Endothelial cell of umbilical vein (primary cell): ENCODE measurements at regions not wholly inside any gene's neighbourhood (a gene's known extent, or its start where the extent isn't known, plus 50 kb on each side); places are given as distances from the start of the nearest gene placed in this dataset.

Source experiments
- BruUV-seq: library from RNA; stranded (reverse); fragments of 400-500 nt; replicated peaks from 2 replicates; lab custom pipeline; 2021; lab: Mats Ljungman, UMichigan
- CTCF ChIA-PET: fragments of 300-600, 350-600 bp; sonication (Branson Sonifier 250); formaldehyde crosslinking; loops from one replicate; lab custom pipeline; 2021; ENCODE audit warnings: antibody characterized with exemption, inconsistent platforms; lab: Charles Lee
- POLR2A ChIA-PET: fragments of 300-600, 350-600 bp; sonication (Branson Sonifier 250); formaldehyde crosslinking; loops from one replicate; lab custom pipeline; 2021; ENCODE audit warnings: antibody characterized with exemption, inconsistent platforms; lab: Charles Lee
- DNase-seq: peaks from one replicate; pipeline ENCODE4 v3.0.0-alpha.2; 2011; ENCODE audit warnings: low read depth, low spot score
- FAIRE-seq: peaks from 2 replicates; lab custom pipeline; 2011; peaks lifted over from hg19 to GRCh38; lab: Jason Lieb, UNC
- H2AFZ ChIP-seq: 2 replicates; pipeline ENCODE4 v1.6.0; 2012; ENCODE audit warnings: low read depth, low read length, control low read depth, inconsistent platforms
- H3K27ac ChIP-seq: 2 replicates; pipeline ENCODE4 v1.5.1; 2011; ENCODE audit warnings: low read depth, mild to moderate bottlenecking, control low read depth, low read length, moderate library complexity; ENCODE audit not compliant: insufficient read depth
- H3K27me3 ChIP-seq, 2 experiments: 2 replicates each; pipeline versions ENCODE4 v1.6.0 to v1.6.1; 2011; ENCODE audit warnings: low read length in 2 of 2, mixed read lengths in 1 of 2; ENCODE audit not compliant: control insufficient read depth in 2 of 2, insufficient read depth in 2 of 2
- H3K36me3 ChIP-seq, 2 experiments: 2 replicates in 1 of 2; 3 replicates in 1 of 2; pipeline ENCODE4 v1.5.1; 2011; ENCODE audit warnings: low read length in 2 of 2, mild to moderate bottlenecking in 1 of 2, moderate library complexity in 1 of 2; ENCODE audit not compliant: control insufficient read depth in 2 of 2, insufficient read depth in 2 of 2; ENCODE audit errors: extremely low read depth in 1 of 2
- H3K4me1 ChIP-seq: 3 replicates; pipeline ENCODE4 v1.5.1; 2011; ENCODE audit warnings: mild to moderate bottlenecking, low read length; ENCODE audit not compliant: control insufficient read depth, insufficient read depth; ENCODE audit errors: extremely low read depth
- H3K4me2 ChIP-seq: 2 replicates; pipeline ENCODE4 v1.6.1; 2011; ENCODE audit warnings: low read length, control low read depth, mixed read lengths; ENCODE audit not compliant: insufficient read depth
- H3K4me3 ChIP-seq, 3 experiments: fragments of 200-600 bp in 1 of 3; sonication (generic), shearing (Covaris generic) in 1 of 3; replicated peaks in 1 of 3; 2 replicates each; pipeline ENCODE4 v1.5.1; 2011 to 2016; ENCODE audit warnings: control low read depth in 3 of 3, low read length in 3 of 3, mild to moderate bottlenecking in 2 of 3, inconsistent platforms in 1 of 3, low read depth in 1 of 3, moderate library complexity in 1 of 3; ENCODE audit not compliant: insufficient read depth in 1 of 3
- H3K79me2 ChIP-seq: 2 replicates; pipeline ENCODE4 v1.6.0; 2012; ENCODE audit warnings: low read length, inconsistent platforms; ENCODE audit not compliant: control insufficient read depth, insufficient read depth
- H3K9ac ChIP-seq: replicated peaks from 2 replicates; pipeline ENCODE3; 2011; ENCODE audit warnings: low read length, control low read depth; ENCODE audit not compliant: insufficient read depth; ENCODE audit errors: extremely low read depth
- H3K9me1 ChIP-seq: replicated peaks from 3 replicates; pipeline ENCODE4 v1.6.0; 2011; ENCODE audit warnings: mild to moderate bottlenecking, low read length; ENCODE audit not compliant: control insufficient read depth, insufficient read depth; ENCODE audit errors: extremely low read depth
- H3K9me3 ChIP-seq: replicated peaks from 2 replicates; pipeline ENCODE4 v1.5.1; 2012; ENCODE audit warnings: low read length, inconsistent platforms; ENCODE audit not compliant: control insufficient read depth, insufficient read depth
- H4K20me1 ChIP-seq: replicated peaks from 2 replicates; pipeline ENCODE3; 2011; ENCODE audit warnings: mild to moderate bottlenecking, low read length; ENCODE audit not compliant: control insufficient read depth, insufficient read depth; ENCODE audit errors: extremely low read depth
- EZH2 ChIP-seq: IDR thresholded peaks from 2 replicates; pipeline ENCODE4 v1.6.1; 2012; ENCODE audit warnings: borderline replicate concordance, low read depth, mild to moderate bottlenecking, moderate library complexity, low read length, inconsistent platforms; ENCODE audit not compliant: severe bottlenecking
- FOS ChIP-seq: IDR thresholded peaks from 2 replicates; pipeline ENCODE4 v1.6.1; 2011; ENCODE audit warnings: mild to moderate bottlenecking, low read length, moderate library complexity, borderline replicate concordance; ENCODE audit not compliant: insufficient read depth
- GATA2 ChIP-seq: IDR thresholded peaks from 2 replicates; pipeline ENCODE4 v1.7.0; 2011; ENCODE audit warnings: low read depth, mild to moderate bottlenecking, moderate library complexity, mixed read lengths, low read length; ENCODE audit not compliant: insufficient read length, insufficient read depth
- JUN ChIP-seq: IDR thresholded peaks from 2 replicates; pipeline ENCODE4 v1.6.1; 2011; ENCODE audit warnings: borderline replicate concordance, low read depth; ENCODE audit not compliant: insufficient read length, insufficient read depth
- MYC ChIP-seq: IDR thresholded peaks from one replicate; pipeline ENCODE4 v1.6.1; 2011; ENCODE audit warnings: mild to moderate bottlenecking, low read depth, low read length
- POLR2A ChIP-seq: IDR thresholded peaks from 2 replicates; pipeline ENCODE4 v1.6.1; 2012; ENCODE audit warnings: low read depth, mild to moderate bottlenecking, control low read depth, low read length
- POLR2AphosphoS5 ChIP-seq: IDR thresholded peaks from 2 replicates; pipeline ENCODE4 v1.6.1; 2012; ENCODE audit warnings: low read depth, mild to moderate bottlenecking, control low read depth, low read length, moderate library complexity; ENCODE audit not compliant: insufficient read depth
- dilution Hi-C: fragments of 300-500 bp; cut with MboI; formaldehyde crosslinking; loops from one replicate; pipeline ENCODE4 v1.15.0; 2019; ENCODE audit warnings: low sequenced_read_pairs; ENCODE audit not compliant: extremely low pct_ligation_motif_present
- intact Hi-C: fragments of 100-400 bp; cut with micrococcal nuclease; formaldehyde crosslinking; loops from one replicate; pipeline ENCODE4 v1.10.0; 2022
- TF ChIP-seq, protein P1 (sequence below): IDR thresholded peaks from 2 replicates; pipeline ENCODE4 v1.6.1; 2011; ENCODE audit not compliant: insufficient read depth, insufficient read length
- TF ChIP-seq, protein P2 (sequence below), 2 donors: IDR thresholded peaks; 1 replicate in 1 of 2; 2 replicates in 1 of 2; pipeline ENCODE4 v1.5.1; 2011; ENCODE audit warnings: low read length in 2 of 2, mild to moderate bottlenecking in 2 of 2, moderate library complexity in 2 of 2, control low read depth in 1 of 2, inconsistent platforms in 1 of 2, low read depth in 1 of 2; ENCODE audit not compliant: insufficient read depth in 1 of 2; ENCODE audit errors: extremely low read depth in 1 of 2

DNA sequence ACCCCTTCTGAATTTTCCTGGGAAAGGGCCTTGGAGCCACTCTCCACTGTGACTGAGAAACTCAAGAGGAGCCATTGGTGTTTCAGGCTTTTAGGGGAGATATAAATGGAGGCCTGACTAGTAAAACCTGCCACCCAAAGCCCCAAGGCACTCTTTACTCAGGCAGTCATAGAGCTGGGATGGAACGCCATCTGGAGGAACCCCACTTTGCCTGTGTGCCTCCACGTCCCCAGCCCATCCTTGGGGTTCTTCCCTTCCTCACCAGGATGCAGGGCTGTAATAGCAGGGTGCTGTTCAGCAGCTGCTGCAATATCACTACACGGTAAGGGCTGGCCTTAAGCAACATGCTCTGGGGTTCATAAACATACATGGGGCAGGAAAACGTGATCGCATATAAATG is 232.6 kb downstream of the BAMBI start:
- Histone ChIP-seq H3K9me1 (no peaks in the 10 kb centered on the region), H3K36me3 (no peaks in the 10 kb centered on the region), H4K20me1 (no peaks in the 10 kb centered on the region), H3K4me3 (no peak overlapping the region), H3K27ac (no peak overlapping the region), H3K9me3 (no peaks in the 10 kb centered on the region), H3K4me2 (no peak overlapping the region), H3K4me1 (peaks cover 26% of the 10 kb centered on the region), H2AFZ (no peak overlapping the region), H3K9ac (no peak overlapping the region), H3K79me2 (no peaks in the 10 kb centered on the region), H3K27me3 (no peaks in the 10 kb centered on the region)
- intact Hi-C loops = loop anchor here (5.0 kb wide), 1 partner anchor 72 kb away; no protein-coding TSS in a partner anchor
- POLR2A ChIA-PET = no interaction called here
- DNase-seq = no peak
- no peak for FAIRE-seq
- TF ChIP-seq EZH2 = no peak
- TF ChIP-seq JUN = no peak
- TF ChIP-seq, protein P1, sequence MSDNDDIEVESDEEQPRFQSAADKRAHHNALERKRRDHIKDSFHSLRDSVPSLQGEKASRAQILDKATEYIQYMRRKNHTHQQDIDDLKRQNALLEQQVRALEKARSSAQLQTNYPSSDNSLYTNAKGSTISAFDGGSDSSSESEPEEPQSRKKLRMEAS = no peak
- TF ChIP-seq GATA2 = no peak
- TF ChIP-seq FOS = no peak
- no peak for TF ChIP-seq POLR2A
- no peak for TF ChIP-seq POLR2AphosphoS5
- TF ChIP-seq MYC = no peak
- TF ChIP-seq, protein P2, sequence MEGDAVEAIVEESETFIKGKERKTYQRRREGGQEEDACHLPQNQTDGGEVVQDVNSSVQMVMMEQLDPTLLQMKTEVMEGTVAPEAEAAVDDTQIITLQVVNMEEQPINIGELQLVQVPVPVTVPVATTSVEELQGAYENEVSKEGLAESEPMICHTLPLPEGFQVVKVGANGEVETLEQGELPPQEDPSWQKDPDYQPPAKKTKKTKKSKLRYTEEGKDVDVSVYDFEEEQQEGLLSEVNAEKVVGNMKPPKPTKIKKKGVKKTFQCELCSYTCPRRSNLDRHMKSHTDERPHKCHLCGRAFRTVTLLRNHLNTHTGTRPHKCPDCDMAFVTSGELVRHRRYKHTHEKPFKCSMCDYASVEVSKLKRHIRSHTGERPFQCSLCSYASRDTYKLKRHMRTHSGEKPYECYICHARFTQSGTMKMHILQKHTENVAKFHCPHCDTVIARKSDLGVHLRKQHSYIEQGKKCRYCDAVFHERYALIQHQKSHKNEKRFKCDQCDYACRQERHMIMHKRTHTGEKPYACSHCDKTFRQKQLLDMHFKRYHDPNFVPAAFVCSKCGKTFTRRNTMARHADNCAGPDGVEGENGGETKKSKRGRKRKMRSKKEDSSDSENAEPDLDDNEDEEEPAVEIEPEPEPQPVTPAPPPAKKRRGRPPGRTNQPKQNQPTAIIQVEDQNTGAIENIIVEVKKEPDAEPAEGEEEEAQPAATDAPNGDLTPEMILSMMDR (IDR thresholded peaks at IDR 0.05; ENCODE audit: extremely low read depth in 1 of 2, insufficient read depth in 1 of 2, low read depth in 1 of 2, low read length in 2 of 2) = no peak
- dilution Hi-C loops = no loop called here
- no TSS peak for BruUV-seq
- CTCF ChIA-PET = no interaction called here
